Fibroblast of pulmonary artery (primary cell): ENCODE measurements at regions not wholly inside any gene's neighbourhood (a gene's known extent, or its start where the extent isn't known, plus 50 kb on each side); places are given as distances from the start of the nearest gene placed in this dataset.
A peak's percentile ranks its signal among the peaks of the same experiment; 100 is the strongest.

Experiments
- DNase-seq: peaks from one replicate; pipeline ENCODE4 v3.0.0-alpha.2; 2010; ENCODE audit warnings: low read depth
- H3K4me3 ChIP-seq: replicated peaks from 2 replicates; pipeline ENCODE4 v1.5.1; 2011; ENCODE audit warnings: low read depth, mild to moderate bottlenecking, control low read depth, low read length, moderate library complexity
- CTCF ChIP-seq: IDR thresholded peaks from 2 replicates; pipeline ENCODE4 v1.5.1; 2011; ENCODE audit warnings: mild to moderate bottlenecking, control low read depth, low read length, inconsistent platforms; ENCODE audit errors: missing control alignments

- TF ChIP-seq CTCF, result no peak
- no peak for DNase-seq
- H3K4me3 ChIP-seq, result no peak overlapping the region
Measured at GRCh38 chr9:18002718-18003438, 424.0 kb downstream of the SH3GL2 start.

- TF ChIP-seq CTCF, result no peak
Measured at GRCh38 chr9:18006591-18006990, 427.7 kb downstream of the SH3GL2 start.

GRCh38 chr9:18007621-18008020 lies 428.8 kb downstream of the SH3GL2 start:
- no peak for TF ChIP-seq CTCF
- DNase-seq, result no peak

More at GRCh38 chr9:18006591-18006990, 427.7 kb downstream of the SH3GL2 start:
- H3K4me3 ChIP-seq, result no peak overlapping the region
- no peak for DNase-seq

GRCh38 chr9:18009902-18010301 lies 431.0 kb downstream of the SH3GL2 start:
- no peak for DNase-seq
- no peak for TF ChIP-seq CTCF
- no peak overlapping the region for H3K4me3 ChIP-seq

More at GRCh38 chr9:18007621-18008020, 428.8 kb downstream of the SH3GL2 start:
- no peak overlapping the region for H3K4me3 ChIP-seq

GRCh38 chr9:18010492-18010891 lies 431.6 kb downstream of the SH3GL2 start:
- TF ChIP-seq CTCF, result no peak
- H3K4me3 ChIP-seq, result no peak overlapping the region
- DNase-seq, result no peak

GRCh38 chr9:18012170-18012569 lies 433.3 kb downstream of the SH3GL2 start:
- H3K4me3 ChIP-seq, result no peak overlapping the region
- DNase-seq, result no peak
- no peak for TF ChIP-seq CTCF

GRCh38 chr9:18014556-18014955 lies 435.7 kb downstream of the SH3GL2 start:
- no peak overlapping the region for H3K4me3 ChIP-seq
- DNase-seq, result peak; percentile 10
- no peak for TF ChIP-seq CTCF
